SK-N-SH (cell line): ENCODE measurements at regions not wholly inside any gene's neighbourhood (a gene's known extent, or its start where the extent isn't known, plus 50 kb on each side); places are given as distances from the start of the nearest gene placed in this dataset.

Source experiments
- CTCF ChIP-seq: fragments of 200-600 bp; sonication (generic); IDR thresholded peaks from 2 replicates; pipeline ENCODE4 v1.6.1; 2017; ENCODE audit warnings: antibody characterized with exemption, mild to moderate bottlenecking, moderate library complexity
- FOXJ3 ChIP-seq: sonication (generic); formaldehyde crosslinking; IDR thresholded peaks from 2 replicates; pipeline ENCODE4 v1.5.1; 2020; ENCODE audit warnings: mild to moderate bottlenecking, missing genetic modification reagents
- MAX ChIP-seq: IDR thresholded peaks from 2 replicates; pipeline ENCODE4 v1.4.0; 2012; ENCODE audit warnings: low read depth
- SMC3 ChIP-seq: IDR thresholded peaks from 2 replicates; pipeline ENCODE4 v1.6.1; 2012; ENCODE audit warnings: low read depth, low read length, improper control_type of control experiment
- USF1 ChIP-seq: IDR thresholded peaks from 2 replicates; pipeline ENCODE4 v1.4.0; 2012; ENCODE audit warnings: low read depth, borderline replicate concordance

- TF ChIP-seq CTCF: no peak
- no peak for TF ChIP-seq MAX
- TF ChIP-seq FOXJ3 (CRISPR knock-in tag): no peak
- no peak for TF ChIP-seq SMC3
- no peak for TF ChIP-seq USF1
Observed at GRCh38 chr11:15817001-15817400, 539.3 kb downstream of the SOX6 start.
